ENCODE measurements at regions not wholly inside any gene's neighbourhood (a gene's known extent, or its start where the extent isn't known, plus 50 kb on each side); places are given as distances from the start of the nearest gene placed in this dataset.

GRCh38 chr2:220000586-220000985, 373.2 kb downstream of the SLC4A3 start:
- Mint-ChIP-seq H3K27me3 (ENCODE audit: low read depth) (peaks cover 6% of the 10 kb centered on the region), H3K36me3 (ENCODE audit: insufficient read depth in 1 of 3, low read depth in 3 of 3) (no peaks in the 10 kb centered on the region), H3K27ac (no peak overlapping the region), H3K9me3 (no peaks in the 10 kb centered on the region), H3K4me3 (no peak overlapping the region), H3K4me1 (peaks cover 15 to 17% of the 10 kb centered on the region in 2 experiments)
- Histone ChIP-seq H3K23ac (ENCODE audit: insufficient read length, low read depth, low read length) (no peak overlapping the region), H3K27me3 (ENCODE audit: insufficient read depth, low read length) (no peaks in the 10 kb centered on the region), H3K56ac (ENCODE audit: insufficient read length, low read depth, low read length) (no peak overlapping the region), H3K4me2 (ENCODE audit: insufficient read depth, insufficient read length, low read length) (no peak overlapping the region), H3K9me3 (ENCODE audit: control insufficient read depth, low read depth, low read length) (no peaks in the 10 kb centered on the region), H4K5ac (ENCODE audit: insufficient read length, low read depth, low read length) (no peak overlapping the region), H2BK20ac (ENCODE audit: low read depth, low read length, poor library complexity, severe bottlenecking) (no peak overlapping the region), H2AK5ac (ENCODE audit: insufficient read length, low read length) (no peak overlapping the region), H2BK15ac (ENCODE audit: low read depth, low read length) (no peak overlapping the region), H3K4me1 (ENCODE audit: insufficient read depth, low read length) (no peaks in the 10 kb centered on the region), H3T11ph (ENCODE audit: low read length) (no peak overlapping the region), H4K8ac (replicated peaks; ENCODE audit: insufficient read length, low read depth, low read length) (no peak overlapping the region), H3K14ac (ENCODE audit: insufficient read depth, low read length) (no peak overlapping the region), H3K79me1 (ENCODE audit: insufficient read depth, low read depth, low read length, poor library complexity, severe bottlenecking) (no peaks in the 10 kb centered on the region), H3K27ac (ENCODE audit: insufficient read length, low read depth, low read length) (no peak overlapping the region), H3K18ac (ENCODE audit: insufficient read length, low read depth, low read length) (no peak overlapping the region), H2BK120ac (ENCODE audit: low read depth, low read length, poor library complexity, severe bottlenecking) (no peak overlapping the region), H2AFZ (ENCODE audit: low read length) (no peak overlapping the region), H4K91ac (ENCODE audit: insufficient read length, low read depth, low read length) (no peak overlapping the region), H3K79me2 (ENCODE audit: insufficient read depth, low read length) (no peaks in the 10 kb centered on the region; the same call in 1 of the 2 replicates), H3K9ac (ENCODE audit: extremely low read depth, insufficient read length, low read length) (no peak overlapping the region), H4K20me1 (ENCODE audit: control insufficient read depth, insufficient read depth, insufficient read length) (no peaks in the 10 kb centered on the region), H2BK12ac (ENCODE audit: insufficient read length, low read depth, low read length) (no peak overlapping the region), H3K4ac (ENCODE audit: low read depth, low read length) (no peak overlapping the region), H3K23me2 (ENCODE audit: insufficient read length, low read depth, low read length, poor library complexity, severe bottlenecking) (no peaks in the 10 kb centered on the region), H2BK5ac (ENCODE audit: insufficient read length, low read length) (no peak overlapping the region)
- no peak for DNase-seq
- no CpG with 5 or more reads among the region's 4 CpGs for WGBS (ENCODE audit: extremely low coverage, insufficient read length, low lambda C conversion rate)
- TF ChIP-seq, protein P1, sequence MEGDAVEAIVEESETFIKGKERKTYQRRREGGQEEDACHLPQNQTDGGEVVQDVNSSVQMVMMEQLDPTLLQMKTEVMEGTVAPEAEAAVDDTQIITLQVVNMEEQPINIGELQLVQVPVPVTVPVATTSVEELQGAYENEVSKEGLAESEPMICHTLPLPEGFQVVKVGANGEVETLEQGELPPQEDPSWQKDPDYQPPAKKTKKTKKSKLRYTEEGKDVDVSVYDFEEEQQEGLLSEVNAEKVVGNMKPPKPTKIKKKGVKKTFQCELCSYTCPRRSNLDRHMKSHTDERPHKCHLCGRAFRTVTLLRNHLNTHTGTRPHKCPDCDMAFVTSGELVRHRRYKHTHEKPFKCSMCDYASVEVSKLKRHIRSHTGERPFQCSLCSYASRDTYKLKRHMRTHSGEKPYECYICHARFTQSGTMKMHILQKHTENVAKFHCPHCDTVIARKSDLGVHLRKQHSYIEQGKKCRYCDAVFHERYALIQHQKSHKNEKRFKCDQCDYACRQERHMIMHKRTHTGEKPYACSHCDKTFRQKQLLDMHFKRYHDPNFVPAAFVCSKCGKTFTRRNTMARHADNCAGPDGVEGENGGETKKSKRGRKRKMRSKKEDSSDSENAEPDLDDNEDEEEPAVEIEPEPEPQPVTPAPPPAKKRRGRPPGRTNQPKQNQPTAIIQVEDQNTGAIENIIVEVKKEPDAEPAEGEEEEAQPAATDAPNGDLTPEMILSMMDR (conservative IDR thresholded peaks at IDR 0.05) = no peak
